ENCODE measurements at regions not wholly inside any gene's neighbourhood (a gene's known extent, or its start where the extent isn't known, plus 50 kb on each side); places are given as distances from the start of the nearest gene placed in this dataset.

GRCh38 chr7:145009876-145010275 lies 174.0 kb upstream of the TPK1 start:
- no peak for TF ChIP-seq CTCF (IDR thresholded peaks at IDR 0.05; ENCODE audit: extremely low read depth, insufficient read depth, missing control alignments)
- in situ Hi-C loops (cut with MboI; ENCODE audit: low pct_unique_long_range_greater_than_20kb, low sequenced_read_pairs, unreplicated experiment), result no loop called here
- no peak for DNase-seq (ENCODE audit: low spot score)

- TF ChIP-seq CTCF (IDR thresholded peaks at IDR 0.05; ENCODE audit: extremely low read depth, insufficient read depth, missing control alignments), result no peak
- in situ Hi-C loops (cut with MboI; ENCODE audit: low pct_unique_long_range_greater_than_20kb, low sequenced_read_pairs, unreplicated experiment), result no loop called here
Measured at GRCh38 chr7:145005601-145006000, 169.7 kb upstream of the TPK1 start.

GRCh38 chr7:144997512-144997911 lies 161.7 kb upstream of the TPK1 start:
- DNase-seq (ENCODE audit: low spot score), result no peak
- in situ Hi-C loops (cut with MboI; ENCODE audit: low pct_unique_long_range_greater_than_20kb, low sequenced_read_pairs, unreplicated experiment), result no loop called here
- no peak for TF ChIP-seq CTCF (IDR thresholded peaks at IDR 0.05; ENCODE audit: extremely low read depth, insufficient read depth, missing control alignments)

More at GRCh38 chr7:145005601-145006000, 169.7 kb upstream of the TPK1 start:
- DNase-seq (ENCODE audit: low spot score), result no peak

- in situ Hi-C loops (cut with MboI; ENCODE audit: low pct_unique_long_range_greater_than_20kb, low sequenced_read_pairs, unreplicated experiment), result no loop called here
- DNase-seq (ENCODE audit: low spot score), result no peak
- no peak for TF ChIP-seq CTCF (IDR thresholded peaks at IDR 0.05; ENCODE audit: extremely low read depth, insufficient read depth, missing control alignments)
Measured at GRCh38 chr7:144995495-144995894, 159.6 kb upstream of the TPK1 start.

- in situ Hi-C loops (cut with MboI; ENCODE audit: low pct_unique_long_range_greater_than_20kb, low sequenced_read_pairs, unreplicated experiment), result no loop called here
- no peak for DNase-seq (ENCODE audit: low spot score)
- TF ChIP-seq CTCF (IDR thresholded peaks at IDR 0.05; ENCODE audit: extremely low read depth, insufficient read depth, missing control alignments), result no peak
Measured at GRCh38 chr7:144991041-144991440, 155.2 kb upstream of the TPK1 start.

- no peak for DNase-seq (ENCODE audit: low spot score)
- in situ Hi-C loops (cut with MboI; ENCODE audit: low pct_unique_long_range_greater_than_20kb, low sequenced_read_pairs, unreplicated experiment), result no loop called here
- no peak for TF ChIP-seq CTCF (IDR thresholded peaks at IDR 0.05; ENCODE audit: extremely low read depth, insufficient read depth, missing control alignments)
Measured at GRCh38 chr7:144987686-144988085, 151.8 kb upstream of the TPK1 start.

- DNase-seq (ENCODE audit: low spot score), result no peak
- in situ Hi-C loops (cut with MboI; ENCODE audit: low pct_unique_long_range_greater_than_20kb, low sequenced_read_pairs, unreplicated experiment), result no loop called here
Measured at GRCh38 chr7:144982133-144982532, 146.3 kb upstream of the TPK1 start.

More at GRCh38 chr7:144982133-144982532, 146.3 kb upstream of the TPK1 start:
- TF ChIP-seq CTCF (IDR thresholded peaks at IDR 0.05; ENCODE audit: extremely low read depth, insufficient read depth, missing control alignments), result no peak

Data from GM13977 (cell line).